Breast epithelium (tissue), 4 donors: ENCODE measurements at regions not wholly inside any gene's neighbourhood (a gene's known extent, or its start where the extent isn't known, plus 50 kb on each side); places are given as distances from the start of the nearest gene placed in this dataset.

Source experiments
- DNase-seq, 2 donors: peaks; one replicate each; pipeline ENCODE4 v3.0.0-alpha.2; 2019; ENCODE audit warnings: low spot score in 2 of 2
- H3K27ac ChIP-seq, 2 donors: fragments of 200-600 bp; sonication (generic) in 1 of 2; one replicate each; pipeline ENCODE4 v1.5.1; 2016 to 2019; ENCODE audit warnings: mild to moderate bottlenecking in 1 of 2
- H3K27me3 ChIP-seq, 2 donors: fragments of 200-600 bp; sonication (generic) in 1 of 2; one replicate each; pipeline versions ENCODE4 v1.5.1 to v1.6.0; 2017 to 2019; ENCODE audit warnings: control low read depth in 1 of 2, mild to moderate bottlenecking in 1 of 2
- H3K36me3 ChIP-seq: fragments of 200-600 bp; one replicate; pipeline ENCODE4 v1.5.1; 2019
- H3K4me1 ChIP-seq, 2 donors: fragments of 200-600 bp; sonication (generic); one replicate each; pipeline ENCODE4 v1.5.1; 2016 to 2019; ENCODE audit warnings: control low read depth in 1 of 2
- H3K4me3 ChIP-seq, 3 donors: fragments of 200-600 bp; sonication (generic); 1 replicate in 2 of 3; 2 replicates in 1 of 3; pipeline ENCODE4 v1.5.1; 2016 to 2019; ENCODE audit warnings: mild to moderate bottlenecking in 3 of 3, moderate library complexity in 2 of 3
- H3K9me3 ChIP-seq, 2 donors: fragments of 200-600 bp; sonication (generic) in 1 of 2; one replicate each; pipeline ENCODE4 v1.5.1; 2016 to 2019; ENCODE audit warnings: control low read depth in 1 of 2
- CTCF ChIP-seq, 3 donors: fragments of 450-650 bp; IDR thresholded peaks; one replicate each; pipeline ENCODE4 v1.5.1; 2016 to 2017; ENCODE audit warnings: antibody characterized with exemption in 3 of 3, mild to moderate bottlenecking in 3 of 3, moderate library complexity in 3 of 3
- POLR2A ChIP-seq: fragments of 450-650 bp; IDR thresholded peaks from one replicate; pipeline ENCODE4 v1.6.1; 2016; ENCODE audit warnings: antibody characterized with exemption, mild to moderate bottlenecking, moderate library complexity
- POLR2AphosphoS5 ChIP-seq, 3 donors: sonication (generic); formaldehyde crosslinking; IDR thresholded peaks; one replicate each; pipeline ENCODE4 v1.6.1; 2017; ENCODE audit warnings: antibody characterized with exemption in 3 of 3
- intact Hi-C: fragments of 100-400 bp; cut with DNase I; formaldehyde crosslinking; loops from one replicate; pipeline ENCODE4 v1.15.1; 2023; ENCODE audit warnings: low total_unique reads

- H3K9me3 ChIP-seq, result no peaks in the 10 kb centered on the region
- H3K27me3 ChIP-seq, result no peaks in the 10 kb centered on the region
- intact Hi-C loops, result no loop called here
- no peak overlapping the region for H3K4me3 ChIP-seq
- H3K27ac ChIP-seq, result no peak overlapping the region
- no peaks in the 10 kb centered on the region for H3K36me3 ChIP-seq
- H3K4me1 ChIP-seq, result no peaks in the 10 kb centered on the region
- no peak for DNase-seq
- TF ChIP-seq POLR2A, result no peak
- TF ChIP-seq CTCF (IDR thresholded peaks at IDR 0.05), result no peak
- TF ChIP-seq POLR2AphosphoS5 (IDR thresholded peaks at IDR 0.05), result no peak
These were observed 485.6 kb downstream of the LRIG3 start for GRCh38 chr12:58434726-58435125.

DNA sequence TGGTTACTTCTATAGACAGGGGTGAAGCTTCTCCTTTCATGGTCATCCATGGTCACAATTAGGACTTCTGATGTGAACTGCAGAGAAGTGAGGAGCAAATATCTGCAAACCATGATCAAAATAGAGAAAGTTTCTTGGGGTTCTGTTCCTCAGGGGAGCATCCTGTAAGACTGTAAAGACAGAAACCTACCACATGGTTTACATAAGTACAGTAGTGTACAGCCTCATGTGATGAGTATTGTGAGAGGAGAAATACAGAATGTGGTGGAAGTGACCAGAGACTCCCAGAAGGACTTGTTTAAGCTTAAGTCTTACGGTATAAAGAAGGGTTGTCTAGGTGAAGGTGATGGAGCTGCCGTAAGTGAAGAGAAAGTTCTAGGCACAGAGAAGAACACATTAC is 484.7 kb downstream of the LRIG3 start:
- no peaks in the 10 kb centered on the region for H3K36me3 ChIP-seq
- H3K27me3 ChIP-seq, result no peaks in the 10 kb centered on the region
- no peak overlapping the region for H3K4me3 ChIP-seq
- intact Hi-C loops, result no loop called here
- no peak overlapping the region for H3K27ac ChIP-seq
- H3K4me1 ChIP-seq, result no peaks in the 10 kb centered on the region
- no peaks in the 10 kb centered on the region for H3K9me3 ChIP-seq
- DNase-seq, result no peak
- no peak for TF ChIP-seq CTCF (IDR thresholded peaks at IDR 0.05)
- no peak for TF ChIP-seq POLR2AphosphoS5 (IDR thresholded peaks at IDR 0.05)
- TF ChIP-seq POLR2A, result no peak

DNA sequence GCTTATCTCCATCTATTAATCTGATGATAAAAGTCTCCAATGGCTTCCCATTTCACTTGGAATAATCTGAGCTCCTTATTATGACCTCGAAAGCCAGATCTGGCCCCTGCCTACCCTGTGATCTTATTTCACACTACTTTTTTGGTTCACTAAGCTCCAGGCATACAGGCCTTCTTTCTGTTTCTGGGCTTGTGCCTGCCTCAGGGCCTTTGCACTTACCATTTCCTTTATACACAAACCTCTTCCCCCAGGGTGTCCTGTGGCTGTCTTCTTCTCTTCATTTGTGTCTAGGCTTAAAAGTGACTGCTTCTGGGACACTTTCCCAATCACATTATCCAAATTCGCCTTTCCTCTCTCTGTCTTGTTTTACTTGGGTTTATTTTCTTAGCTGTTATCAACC is 478.8 kb downstream of the LRIG3 start:
- H3K27ac ChIP-seq, result no peak overlapping the region
- no peaks in the 10 kb centered on the region for H3K4me1 ChIP-seq
- no peaks in the 10 kb centered on the region for H3K27me3 ChIP-seq
- no peaks in the 10 kb centered on the region for H3K9me3 ChIP-seq
- no peak overlapping the region for H3K4me3 ChIP-seq
- no peak for DNase-seq
- TF ChIP-seq CTCF (IDR thresholded peaks at IDR 0.05) (no peak), POLR2AphosphoS5 (IDR thresholded peaks at IDR 0.05) (no peak), POLR2A (no peak)
- H3K36me3 ChIP-seq, result no peaks in the 10 kb centered on the region
- intact Hi-C loops, result no loop called here

GRCh38 chr12:58443273-58443980 is 476.9 kb downstream of the LRIG3 start:
- Histone ChIP-seq H3K27ac (no peak overlapping the region), H3K27me3 (no peaks in the 10 kb centered on the region), H3K36me3 (no peaks in the 10 kb centered on the region), H3K4me1 (no peaks in the 10 kb centered on the region), H3K4me3 (no peak overlapping the region), H3K9me3 (no peaks in the 10 kb centered on the region)
- intact Hi-C loops, result no loop called here
- DNase-seq, result no peak
- no peak for TF ChIP-seq POLR2AphosphoS5 (IDR thresholded peaks at IDR 0.05)

DNA sequence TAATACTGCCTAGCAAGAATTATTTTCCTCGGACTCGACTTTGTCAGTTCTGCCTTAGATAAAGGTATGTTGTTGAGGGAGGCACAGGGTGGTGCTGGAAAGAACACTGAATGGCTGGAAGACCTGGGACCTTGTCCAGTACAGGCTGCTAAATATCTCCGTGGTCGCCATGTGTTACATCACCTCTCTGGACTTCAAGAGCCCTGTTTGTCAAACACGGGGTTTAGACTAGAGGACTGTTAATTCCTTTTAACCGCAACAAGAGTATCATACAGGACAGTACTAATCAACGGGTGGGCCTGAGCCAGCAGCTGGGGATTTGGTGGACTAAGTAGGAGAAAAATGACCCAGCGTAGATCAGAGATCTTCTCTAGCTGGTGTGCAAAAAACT is 476.3 kb downstream of the LRIG3 start:
- intact Hi-C loops, result no loop called here

More for the DNA sequence above, 476.3 kb downstream of the LRIG3 start:
- H3K4me3 ChIP-seq, result no peak overlapping the region
- no peak for TF ChIP-seq POLR2AphosphoS5 (IDR thresholded peaks at IDR 0.05)
- TF ChIP-seq CTCF (IDR thresholded peaks at IDR 0.05), result no peak
- no peak for TF ChIP-seq POLR2A
- H3K9me3 ChIP-seq, result no peaks in the 10 kb centered on the region
- DNase-seq, result no peak
- H3K4me1 ChIP-seq, result no peaks in the 10 kb centered on the region
- H3K27ac ChIP-seq, result peak overlapping the region in 1 of 2 donors; percentile 3
- no peaks in the 10 kb centered on the region for H3K36me3 ChIP-seq
- no peaks in the 10 kb centered on the region for H3K27me3 ChIP-seq
